Spleen (tissue), 11 donors: ENCODE measurements at regions not wholly inside any gene's neighbourhood (a gene's known extent, or its start where the extent isn't known, plus 50 kb on each side); places are given as distances from the start of the nearest gene placed in this dataset.

Experiments
- DNase-seq: peaks from one replicate; pipeline ENCODE4 v3.0.0-alpha.2; 2020
- H3K27ac ChIP-seq, 8 donors: fragments of 200-600 bp; sonication (generic) in 7 of 8; 1 replicate in 4 of 8; 2 replicates in 4 of 8; pipeline versions ENCODE4 v1.5.0 to v1.8.0; 2016 to 2021; ENCODE audit warnings: inconsistent platforms in 4 of 8, mild to moderate bottlenecking in 4 of 8, moderate library complexity in 1 of 8
- H3K27me3 ChIP-seq, 7 donors: fragments of 200-600 bp; sonication (generic) in 6 of 7; replicated peaks in 1 of 7; 1 replicate in 4 of 7; 2 replicates in 3 of 7; pipeline versions ENCODE4 v1.5.0 to v1.8.0; 2016 to 2021; ENCODE audit warnings: inconsistent platforms in 3 of 7, mild to moderate bottlenecking in 1 of 7
- H3K36me3 ChIP-seq, 6 donors: fragments of 200-600 bp; sonication (generic) in 5 of 6; 1 replicate in 4 of 6; 2 replicates in 2 of 6; pipeline versions ENCODE4 v1.5.0 to v1.8.0; 2016 to 2021; ENCODE audit warnings: inconsistent platforms in 2 of 6
- H3K4me1 ChIP-seq, 6 donors: fragments of 200-600 bp; sonication (generic) in 5 of 6; 1 replicate in 3 of 6; 2 replicates in 3 of 6; pipeline versions ENCODE4 v1.5.0 to v1.8.0; 2016 to 2021; ENCODE audit warnings: inconsistent platforms in 3 of 6
- H3K4me3 ChIP-seq, 8 donors: fragments of 200-600 bp; sonication (generic) in 7 of 8; 1 replicate in 4 of 8; 2 replicates in 4 of 8; pipeline versions ENCODE4 v1.5.0 to v1.8.0; 2016 to 2021; ENCODE audit warnings: inconsistent platforms in 4 of 8, mild to moderate bottlenecking in 4 of 8, moderate library complexity in 2 of 8
- H3K9me3 ChIP-seq, 8 donors: fragments of 200-600 bp; sonication (generic) in 7 of 8; 1 replicate in 4 of 8; 2 replicates in 4 of 8; pipeline versions ENCODE4 v1.5.0 to v1.8.0; 2016 to 2021; ENCODE audit warnings: inconsistent platforms in 4 of 8
- POLR2A ChIP-seq, 3 donors: fragments of 450-650 bp; IDR thresholded peaks; one replicate each; pipeline ENCODE4 v1.5.1; 2017; ENCODE audit warnings: antibody characterized with exemption in 3 of 3, mild to moderate bottlenecking in 1 of 3
- POLR2AphosphoS5 ChIP-seq, 3 donors: sonication (generic); formaldehyde crosslinking; IDR thresholded peaks; one replicate each; pipeline ENCODE4 v1.5.1; 2017; ENCODE audit warnings: antibody characterized with exemption in 3 of 3
- WGBS, 5 donors: extraction: QIAGEN DNeasy Blood & Tissue Kit in 3 of 5; methylation state at CpG; one replicate each; pipeline versions ENCODE4 v1.1.5 to v1.1.7; 2013 to 2018; 5-methylcytosine and 5-hydroxymethylcytosine counted together
- intact Hi-C: fragments of 100-400 bp; cut with DNase I; formaldehyde crosslinking; loops from one replicate; pipeline ENCODE4 v1.15.0; 2023; ENCODE audit warnings: low total_unique reads
- TF ChIP-seq, protein P1 (sequence below), 11 experiments: fragments of 200-600 bp in 7 of 11; fragments of 450-650 bp in 4 of 11; sonication (generic) in 4 of 11; IDR thresholded peaks in 8 of 11; conservative IDR thresholded peaks in 3 of 11; 1 replicate in 7 of 11; 2 replicates in 4 of 11; pipeline versions ENCODE4 v1.4.0 to v1.8.0; 2016 to 2021; ENCODE audit warnings: antibody characterized with exemption in 11 of 11, inconsistent platforms in 4 of 11, mild to moderate bottlenecking in 1 of 11
- donor health status: healthy with polysubstance abuse.
- donor health status: DM: no; HTN: no; CAD: no; lungs with moderate emphysema.
- donor health status: DM: no; HTN: no; CAD: no.
- donor health status: Bipolar disorder and iron deficiency.
- donor health status: healthy.
- donor health status: DM: no; HTN: no; CAD: no.
- donor health status: DM: yes; HTN: yes; CAD: no.

DNA sequence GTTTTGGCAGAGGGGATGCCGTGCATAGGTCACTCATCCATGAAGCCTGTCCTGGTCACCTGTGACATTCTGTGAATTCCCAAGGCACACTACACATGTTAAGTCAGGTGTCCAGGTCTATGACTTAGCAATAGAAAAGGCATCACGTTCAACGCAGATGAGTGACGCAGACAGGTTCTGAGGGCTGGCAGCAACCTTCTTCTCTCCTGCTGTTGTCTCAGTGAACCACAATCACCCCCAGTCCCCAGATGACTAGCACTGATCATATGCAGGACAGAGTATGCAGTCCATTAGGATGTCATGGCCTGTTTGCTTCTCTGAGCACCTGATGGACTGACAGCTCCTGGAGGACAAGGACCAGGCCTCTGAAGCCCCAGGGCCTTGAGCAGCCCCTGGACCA is 157.8 kb upstream of the KAZN start:
- WGBS, 5 donors = 82 to 98% (median 90%) methylated on average over 4 of the region's 4 CpGs
- no peaks in the 10 kb centered on the region for H3K4me1 ChIP-seq

DNA sequence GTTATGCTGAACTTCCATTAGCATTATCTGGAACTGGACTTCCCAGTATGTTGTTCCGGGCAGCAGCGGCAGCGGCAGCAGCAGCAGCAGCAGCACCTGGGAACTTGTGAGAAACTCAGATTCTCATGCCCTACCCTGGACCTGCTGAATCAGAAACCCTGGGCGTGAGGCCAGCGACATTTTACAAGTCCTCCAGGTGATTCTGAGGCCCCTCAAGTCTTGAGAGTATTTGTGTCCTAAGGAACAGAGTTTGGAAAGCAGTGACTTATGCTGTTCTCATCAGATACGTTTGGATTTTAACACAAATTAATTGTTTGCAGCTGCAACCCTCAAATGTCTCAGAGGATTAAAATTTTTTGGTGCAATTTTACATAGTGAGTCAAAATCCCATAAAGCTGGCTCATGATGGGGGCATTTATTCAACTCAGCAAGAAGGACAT is 157.2 kb upstream of the KAZN start:
- H3K27me3 ChIP-seq = peaks cover 0 to 44% (median 0%) of the 10 kb centered on the region in 7 donors
- H3K9me3 ChIP-seq = no peaks in the 10 kb centered on the region
- 85 to 92% (median 87%) methylated on average over 6 of the region's 6 CpGs for WGBS, 5 donors
- intact Hi-C loops = no loop called here
- no peak for TF ChIP-seq POLR2A (IDR thresholded peaks at IDR 0.05)
- TF ChIP-seq, protein P1, sequence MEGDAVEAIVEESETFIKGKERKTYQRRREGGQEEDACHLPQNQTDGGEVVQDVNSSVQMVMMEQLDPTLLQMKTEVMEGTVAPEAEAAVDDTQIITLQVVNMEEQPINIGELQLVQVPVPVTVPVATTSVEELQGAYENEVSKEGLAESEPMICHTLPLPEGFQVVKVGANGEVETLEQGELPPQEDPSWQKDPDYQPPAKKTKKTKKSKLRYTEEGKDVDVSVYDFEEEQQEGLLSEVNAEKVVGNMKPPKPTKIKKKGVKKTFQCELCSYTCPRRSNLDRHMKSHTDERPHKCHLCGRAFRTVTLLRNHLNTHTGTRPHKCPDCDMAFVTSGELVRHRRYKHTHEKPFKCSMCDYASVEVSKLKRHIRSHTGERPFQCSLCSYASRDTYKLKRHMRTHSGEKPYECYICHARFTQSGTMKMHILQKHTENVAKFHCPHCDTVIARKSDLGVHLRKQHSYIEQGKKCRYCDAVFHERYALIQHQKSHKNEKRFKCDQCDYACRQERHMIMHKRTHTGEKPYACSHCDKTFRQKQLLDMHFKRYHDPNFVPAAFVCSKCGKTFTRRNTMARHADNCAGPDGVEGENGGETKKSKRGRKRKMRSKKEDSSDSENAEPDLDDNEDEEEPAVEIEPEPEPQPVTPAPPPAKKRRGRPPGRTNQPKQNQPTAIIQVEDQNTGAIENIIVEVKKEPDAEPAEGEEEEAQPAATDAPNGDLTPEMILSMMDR (IDR thresholded peaks at IDR 0.05 in 8 of 11, conservative IDR thresholded peaks at IDR 0.05 in 3 of 11) = no peak
- TF ChIP-seq POLR2AphosphoS5 (IDR thresholded peaks at IDR 0.05) = no peak
- H3K4me3 ChIP-seq = no peak overlapping the region
- H3K27ac ChIP-seq = no peak overlapping the region
- no peaks in the 10 kb centered on the region for H3K36me3 ChIP-seq
- H3K4me1 ChIP-seq = no peaks in the 10 kb centered on the region
- DNase-seq = no peak

More for the DNA sequence above, 157.8 kb upstream of the KAZN start:
- intact Hi-C loops = no loop called here
- Histone ChIP-seq H3K27ac (no peak overlapping the region), H3K36me3 (no peaks in the 10 kb centered on the region), H3K9me3 (no peaks in the 10 kb centered on the region), H3K27me3 (peaks cover 0 to 40% (median 0%) of the 10 kb centered on the region in 7 donors), H3K4me3 (no peak overlapping the region)
- TF ChIP-seq POLR2AphosphoS5 (IDR thresholded peaks at IDR 0.05) = no peak
- TF ChIP-seq, protein P1 (IDR thresholded peaks at IDR 0.05 in 8 of 11, conservative IDR thresholded peaks at IDR 0.05 in 3 of 11) = no peak
- no peak for TF ChIP-seq POLR2A (IDR thresholded peaks at IDR 0.05)
- DNase-seq = no peak

DNA sequence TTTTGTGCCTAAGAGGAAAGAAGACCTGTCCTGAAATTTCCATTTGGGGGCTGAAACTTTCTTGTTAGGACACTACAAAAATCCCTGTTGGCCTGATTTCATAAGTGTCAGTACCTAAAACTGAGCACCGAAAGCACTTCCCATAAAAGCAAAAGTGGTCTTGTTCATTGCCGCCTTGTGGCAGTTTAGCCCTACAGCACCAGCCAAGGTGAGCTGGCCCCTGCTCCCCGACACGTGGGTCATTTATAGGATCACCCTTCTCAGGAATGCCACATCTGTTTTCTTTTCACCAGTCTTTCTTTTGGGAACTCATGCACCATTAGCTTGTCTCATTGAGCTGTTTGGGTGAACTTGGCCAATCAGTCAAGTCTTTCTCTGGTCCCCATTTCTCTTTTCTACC is 155.8 kb upstream of the KAZN start:
- Histone ChIP-seq H3K36me3 (no peaks in the 10 kb centered on the region), H3K4me3 (no peak overlapping the region), H3K27ac (no peak overlapping the region), H3K9me3 (no peaks in the 10 kb centered on the region), H3K4me1 (no peaks in the 10 kb centered on the region), H3K27me3 (peaks cover 0 to 40% (median 0%) of the 10 kb centered on the region in 7 donors)
- intact Hi-C loops = no loop called here
- TF ChIP-seq POLR2AphosphoS5 (IDR thresholded peaks at IDR 0.05) (no peak), POLR2A (IDR thresholded peaks at IDR 0.05) (no peak)
- TF ChIP-seq, protein P1 (IDR thresholded peaks at IDR 0.05 in 8 of 11, conservative IDR thresholded peaks at IDR 0.05 in 3 of 11) = no peak
- DNase-seq = no peak
- 72 to 83% (median 76%) methylated on average over 4 of the region's 4 CpGs for WGBS, 5 donors

DNA sequence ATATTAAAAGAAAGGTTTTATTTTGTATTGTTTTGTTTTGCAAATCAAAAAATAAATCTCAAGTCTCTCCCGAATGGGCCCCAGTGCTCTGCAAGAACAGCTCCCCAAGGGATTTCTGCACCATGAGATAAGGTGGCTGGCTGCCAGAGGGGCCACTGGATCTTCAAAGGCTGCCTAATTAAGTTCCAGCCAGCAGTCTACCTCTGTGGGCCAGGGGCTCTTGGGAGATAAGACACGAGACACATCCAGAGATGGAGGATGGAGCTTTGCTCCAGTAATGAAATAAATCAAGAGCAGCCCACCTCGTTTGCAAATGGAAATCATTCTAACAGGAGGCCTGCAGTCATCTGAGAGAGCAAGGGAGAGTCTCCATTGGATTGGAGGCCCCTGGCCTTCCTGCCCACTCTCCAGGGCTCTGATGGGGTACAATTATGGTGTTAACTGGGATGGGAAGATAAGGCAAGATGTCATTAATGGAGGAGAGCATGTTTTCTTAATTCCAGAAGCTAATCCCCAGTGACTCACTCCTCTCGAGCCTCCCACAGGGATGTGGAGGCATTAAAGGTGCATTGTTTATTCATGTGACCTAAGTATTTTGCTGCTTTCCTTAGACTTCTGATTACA is 155.2 kb upstream of the KAZN start:
- Histone ChIP-seq H3K27ac (no peak overlapping the region), H3K4me1 (no peaks in the 10 kb centered on the region), H3K27me3 (peaks cover 0 to 39% (median 0%) of the 10 kb centered on the region in 7 donors), H3K9me3 (no peaks in the 10 kb centered on the region), H3K36me3 (no peaks in the 10 kb centered on the region), H3K4me3 (no peak overlapping the region)
- TF ChIP-seq, protein P1 (IDR thresholded peaks at IDR 0.05 in 8 of 11, conservative IDR thresholded peaks at IDR 0.05 in 3 of 11) = no peak
- TF ChIP-seq POLR2A (IDR thresholded peaks at IDR 0.05) (no peak), POLR2AphosphoS5 (IDR thresholded peaks at IDR 0.05) (no peak)
- intact Hi-C loops = no loop called here
- WGBS, 5 donors = 23 to 50% (median 49%) methylated on average over 3 to 4 of the region's 4 CpGs
- no peak for DNase-seq
